Heart left ventricle (tissue), 16 donors: ENCODE measurements at regions not wholly inside any gene's neighbourhood (a gene's known extent, or its start where the extent isn't known, plus 50 kb on each side); places are given as distances from the start of the nearest gene placed in this dataset.

Experiments
- ATAC-seq, 4 donors: fragments of 200-7000 bp; cut with Tn5 transposase; one replicate each; pipeline ENCODE4 v1.9.1; 2020 to 2022; ENCODE audit warnings: moderate library complexity in 4 of 4, mild to moderate bottlenecking in 3 of 4, moderate number of reproducible peaks in 1 of 4
- DNase-seq, 5 donors: peaks; one replicate each; pipeline ENCODE4 v3.0.0-alpha.2; 2020
- H3K27ac ChIP-seq, 12 donors: fragments of 200-600 bp; sonication (generic) in 4 of 12; one replicate each; pipeline versions ENCODE4 v1.5.0 to v1.8.0; 2016 to 2022; ENCODE audit warnings: mild to moderate bottlenecking in 2 of 12
- H3K27me3 ChIP-seq, 9 donors: fragments of 200-600 bp; sonication (generic) in 2 of 9; one replicate each; pipeline versions ENCODE4 v1.5.1 to v1.8.0; 2016 to 2022; ENCODE audit warnings: mild to moderate bottlenecking in 3 of 9
- H3K36me3 ChIP-seq, 9 donors: fragments of 200-600 bp; sonication (generic) in 2 of 9; one replicate each; pipeline versions ENCODE4 v1.5.0 to v1.8.0; 2018 to 2022; ENCODE audit warnings: mild to moderate bottlenecking in 2 of 9
- H3K4me1 ChIP-seq, 12 donors: fragments of 200-600 bp; sonication (generic) in 4 of 12; one replicate each; pipeline versions ENCODE4 v1.5.0 to v1.8.0; 2016 to 2022; ENCODE audit warnings: mild to moderate bottlenecking in 3 of 12
- H3K4me3 ChIP-seq, 12 donors: fragments of 200-600 bp; sonication (generic) in 4 of 12; one replicate each; pipeline versions ENCODE4 v1.5.0 to v1.8.0; 2017 to 2022; ENCODE audit warnings: mild to moderate bottlenecking in 9 of 12, moderate library complexity in 4 of 12
- H3K9me3 ChIP-seq, 12 donors: fragments of 200-600 bp; sonication (generic) in 4 of 12; one replicate each; pipeline versions ENCODE4 v1.5.0 to v1.8.0; 2016 to 2022; ENCODE audit warnings: mild to moderate bottlenecking in 1 of 12
- POLR2A ChIP-seq, 2 donors: fragments of 450-650 bp; IDR thresholded peaks; one replicate each; pipeline ENCODE4 v1.6.1; 2017; ENCODE audit warnings: antibody characterized with exemption in 2 of 2, mild to moderate bottlenecking in 2 of 2, moderate library complexity in 2 of 2
- WGBS, 4 donors: extraction: QIAGEN DNeasy Blood & Tissue Kit in 2 of 4; methylation state at CpG; one replicate each; pipeline versions ENCODE4 v1.1.5 to v1.1.7; 2013 to 2018; 5-methylcytosine and 5-hydroxymethylcytosine counted together
- intact Hi-C, 10 donors: fragments of 100-400 bp; cut with DNase I; formaldehyde crosslinking; loops; one replicate each; pipeline versions ENCODE4 v1.11.1 to v1.14.2; 2022
- TF ChIP-seq, protein P1 (sequence below), 12 donors: fragments of 200-600 bp; sonication (generic) in 4 of 12; IDR thresholded peaks; one replicate each; pipeline versions ENCODE4 v1.5.0 to v1.8.0; 2018 to 2022; ENCODE audit warnings: antibody characterized with exemption in 12 of 12, mild to moderate bottlenecking in 5 of 12
- donor health status: ischemic (EF 13 %, LVEDD 7.1; RV severe dilation, severe dysfunction).
- donor health status: healthy with polysubstance abuse.
- donor health status: DM: no; HTN: yes; CAD: no.
- donor health status: DM: no; HTN: no; CAD: no.
- donor health status: ischemic (EF 25% LVEDD 6.9; RV normal size, moderate dysfunction).
- donor health status: ischemic (EF 25% LVEDD 5.7; RV mildly dilated, moderate dysfunction).
- donor health status: healthy.
- donor health status: DM: yes; HTN: yes; CAD: no.
- donor health status: ischemic (EF 35%, LVEDD 5.7; RV mildly dilated, moderate dysfunction).
- donor health status: nonischemic (EF 11% LVEDD 7.7; RV severe dilation, severe dysfunction).
- donor health status: DM: yes; HTN: yes; CAD: no.
- donor health status: PGD.
- donor health status: ischemic (EF 29% LVEDD 5.4; RV normal size, mild dysfunction).
- donor health status: nonischemic (EF 23%, LVEDD 6.1; RV moderate dilation, normal function).

DNA sequence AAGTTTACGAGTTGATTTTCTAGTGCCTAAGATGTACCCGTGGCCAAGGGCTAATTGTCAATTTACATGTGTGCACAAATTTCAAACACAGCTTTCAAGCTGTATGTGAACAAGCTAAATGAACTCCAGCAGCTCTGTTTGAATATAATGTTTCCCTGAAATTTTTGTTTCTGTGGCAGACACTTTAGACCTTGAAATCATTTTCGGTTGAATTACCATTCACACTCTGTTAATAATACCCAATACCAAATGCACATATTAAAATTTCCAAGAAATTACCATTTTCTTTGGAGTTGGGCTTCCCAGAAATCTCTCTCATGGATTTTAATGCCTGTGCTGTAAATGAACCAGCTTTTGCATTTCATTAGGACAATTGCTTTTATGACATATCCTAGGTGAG lies 506.1 kb upstream of the ID4 start:
- Histone ChIP-seq H3K4me1 (no peaks in the 10 kb centered on the region), H3K36me3 (no peaks in the 10 kb centered on the region), H3K27ac (no peak overlapping the region), H3K4me3 (no peak overlapping the region), H3K9me3 (no peaks in the 10 kb centered on the region), H3K27me3 (no peaks in the 10 kb centered on the region)
- no peak for TF ChIP-seq POLR2A (IDR thresholded peaks at IDR 0.05)
- TF ChIP-seq, protein P1, sequence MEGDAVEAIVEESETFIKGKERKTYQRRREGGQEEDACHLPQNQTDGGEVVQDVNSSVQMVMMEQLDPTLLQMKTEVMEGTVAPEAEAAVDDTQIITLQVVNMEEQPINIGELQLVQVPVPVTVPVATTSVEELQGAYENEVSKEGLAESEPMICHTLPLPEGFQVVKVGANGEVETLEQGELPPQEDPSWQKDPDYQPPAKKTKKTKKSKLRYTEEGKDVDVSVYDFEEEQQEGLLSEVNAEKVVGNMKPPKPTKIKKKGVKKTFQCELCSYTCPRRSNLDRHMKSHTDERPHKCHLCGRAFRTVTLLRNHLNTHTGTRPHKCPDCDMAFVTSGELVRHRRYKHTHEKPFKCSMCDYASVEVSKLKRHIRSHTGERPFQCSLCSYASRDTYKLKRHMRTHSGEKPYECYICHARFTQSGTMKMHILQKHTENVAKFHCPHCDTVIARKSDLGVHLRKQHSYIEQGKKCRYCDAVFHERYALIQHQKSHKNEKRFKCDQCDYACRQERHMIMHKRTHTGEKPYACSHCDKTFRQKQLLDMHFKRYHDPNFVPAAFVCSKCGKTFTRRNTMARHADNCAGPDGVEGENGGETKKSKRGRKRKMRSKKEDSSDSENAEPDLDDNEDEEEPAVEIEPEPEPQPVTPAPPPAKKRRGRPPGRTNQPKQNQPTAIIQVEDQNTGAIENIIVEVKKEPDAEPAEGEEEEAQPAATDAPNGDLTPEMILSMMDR (IDR thresholded peaks at IDR 0.05) = no peak
- WGBS, 4 donors = 63 to 84% (median 74%) methylated on average over 3 of the region's 3 CpGs
- ATAC-seq = no peak
- intact Hi-C loops = no loop called here
- no peak for DNase-seq

DNA sequence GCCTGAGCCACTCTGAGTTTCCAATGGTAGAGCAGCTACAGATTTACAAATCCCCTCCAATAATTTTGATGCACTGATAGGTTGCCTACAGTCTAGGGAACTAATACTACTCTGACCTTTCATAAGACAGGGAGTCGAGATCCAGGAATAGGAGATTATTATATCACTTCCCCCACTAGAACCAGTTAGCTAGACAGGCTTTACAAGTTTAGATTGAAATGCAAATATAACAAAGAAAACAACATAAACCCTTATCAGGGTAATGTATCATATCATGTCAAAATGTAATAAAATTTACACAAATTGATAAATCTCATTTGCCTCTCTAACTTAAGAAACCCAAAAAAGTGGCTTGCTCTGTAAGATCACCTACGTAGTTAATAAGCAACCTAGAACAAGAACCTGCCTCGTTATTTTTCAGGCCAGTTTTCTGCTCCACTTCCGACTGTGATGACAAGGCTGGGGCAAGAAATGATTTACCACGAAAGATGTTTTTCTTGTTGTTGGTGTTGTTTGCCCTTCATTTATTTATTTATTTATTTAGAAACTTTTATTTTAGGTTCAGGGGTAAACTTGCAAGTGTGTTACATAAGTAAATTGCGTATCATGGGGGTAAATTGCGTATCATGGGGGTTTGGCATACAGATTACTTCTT lies 504.2 kb upstream of the ID4 start:
- H3K9me3 ChIP-seq = no peaks in the 10 kb centered on the region
- no peak for DNase-seq
- WGBS, 4 donors = 91 to 93% (median 92%) methylated on average over 7 of the region's 7 CpGs
- H3K27ac ChIP-seq = no peak overlapping the region
- TF ChIP-seq, protein P1 (IDR thresholded peaks at IDR 0.05) = no peak
- no peak for TF ChIP-seq POLR2A (IDR thresholded peaks at IDR 0.05)
- H3K27me3 ChIP-seq = no peaks in the 10 kb centered on the region
- intact Hi-C loops = no loop called here
- no peak for ATAC-seq
- no peak overlapping the region for H3K4me3 ChIP-seq
- H3K4me1 ChIP-seq = no peaks in the 10 kb centered on the region
- H3K36me3 ChIP-seq = no peaks in the 10 kb centered on the region

DNA sequence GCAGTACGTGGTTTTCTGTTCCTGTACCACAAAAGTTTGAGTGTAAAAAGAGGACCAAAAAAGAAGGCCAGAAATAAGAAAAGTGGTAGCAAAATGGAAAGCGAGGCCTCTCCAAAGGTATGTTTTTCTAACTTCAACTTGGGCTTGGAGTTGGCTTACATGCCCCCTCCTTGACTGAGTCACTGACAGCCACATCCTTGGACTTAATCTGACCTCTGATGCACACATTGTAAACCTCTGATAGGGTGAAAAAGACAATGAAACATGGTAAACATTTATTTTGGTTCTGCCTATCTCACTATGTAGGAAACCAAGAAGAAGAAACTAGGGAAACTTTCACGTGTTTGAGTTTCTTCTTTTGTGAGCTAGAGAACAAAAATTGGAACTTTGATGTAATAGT lies 503.2 kb upstream of the ID4 start:
- Histone ChIP-seq H3K4me3 (no peak overlapping the region), H3K9me3 (no peaks in the 10 kb centered on the region), H3K4me1 (no peaks in the 10 kb centered on the region), H3K27me3 (no peaks in the 10 kb centered on the region), H3K27ac (no peak overlapping the region), H3K36me3 (no peaks in the 10 kb centered on the region)
- TF ChIP-seq POLR2A (IDR thresholded peaks at IDR 0.05) = no peak
- TF ChIP-seq, protein P1 (IDR thresholded peaks at IDR 0.05) = no peak
- intact Hi-C loops = no loop called here
- no peak for ATAC-seq
- WGBS, 4 donors = 77 to 84% (median 81%) methylated on average over 3 of the region's 3 CpGs
- DNase-seq = no peak

DNA sequence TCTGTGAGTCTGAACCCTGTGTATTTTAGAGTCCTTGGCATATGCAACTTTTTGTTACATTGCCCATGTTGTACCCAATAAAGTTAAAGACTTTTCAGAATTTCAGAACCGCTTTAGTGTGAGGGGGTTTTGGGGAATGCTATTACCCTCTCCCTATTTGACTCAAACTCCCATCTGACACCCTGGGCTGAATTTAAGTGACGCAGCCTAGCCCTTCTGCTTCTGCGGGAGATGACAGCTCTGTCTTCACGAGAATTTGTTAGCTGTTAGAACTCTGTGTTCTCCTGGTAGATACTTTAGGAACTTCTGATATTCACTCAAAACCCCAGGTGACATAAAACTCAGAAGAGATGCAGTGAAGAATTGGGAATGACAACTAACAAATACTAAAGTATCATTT lies 500.6 kb upstream of the ID4 start:
- no peak for ATAC-seq
- TF ChIP-seq, protein P1 (IDR thresholded peaks at IDR 0.05) = no peak
- no peak for TF ChIP-seq POLR2A (IDR thresholded peaks at IDR 0.05)
- WGBS, 4 donors = 78 to 84% (median 80%) methylated on average over 4 of the region's 4 CpGs

More for the DNA sequence above, 500.6 kb upstream of the ID4 start:
- Histone ChIP-seq H3K27ac (no peak overlapping the region), H3K4me3 (no peak overlapping the region), H3K27me3 (no peaks in the 10 kb centered on the region), H3K4me1 (no peaks in the 10 kb centered on the region), H3K36me3 (no peaks in the 10 kb centered on the region), H3K9me3 (no peaks in the 10 kb centered on the region)
- DNase-seq = no peak
- intact Hi-C loops = no loop called here
